GM23248 (cell line): ENCODE measurements at regions not wholly inside any gene's neighbourhood (a gene's known extent, or its start where the extent isn't known, plus 50 kb on each side); places are given as distances from the start of the nearest gene placed in this dataset.

ENCODE experiments used
- EZH2 ChIP-seq: fragments of 200-600 bp; sonication (generic); IDR thresholded peaks from 2 replicates; pipeline ENCODE4 v1.6.1; 2018; ENCODE audit warnings: antibody characterized with exemption, mild to moderate bottlenecking; ENCODE audit not compliant: insufficient read depth, poor library complexity, severe bottlenecking
- EZH2phosphoT487 ChIP-seq: fragments of 200-600 bp; sonication (generic); IDR thresholded peaks from 2 replicates; pipeline ENCODE4 v1.6.1; 2018; ENCODE audit warnings: antibody characterized with exemption, moderate library complexity, mild to moderate bottlenecking, low read depth; ENCODE audit not compliant: insufficient read depth

GRCh38 chr4:81595287-81595686 lies 123.6 kb upstream of the RASGEF1B start:
- TF ChIP-seq EZH2 (no peak), EZH2phosphoT487 (no peak)
